Endothelial cell of umbilical vein (primary cell): ENCODE measurements at regions not wholly inside any gene's neighbourhood (a gene's known extent, or its start where the extent isn't known, plus 50 kb on each side); places are given as distances from the start of the nearest gene placed in this dataset.

Experiments
- BruUV-seq: library from RNA; stranded (reverse); fragments of 400-500 nt; replicated peaks from 2 replicates; lab custom pipeline; 2021; lab: Mats Ljungman, UMichigan
- CTCF ChIA-PET: fragments of 300-600, 350-600 bp; sonication (Branson Sonifier 250); formaldehyde crosslinking; loops from one replicate; lab custom pipeline; 2021; ENCODE audit warnings: antibody characterized with exemption, inconsistent platforms; lab: Charles Lee
- POLR2A ChIA-PET: fragments of 300-600, 350-600 bp; sonication (Branson Sonifier 250); formaldehyde crosslinking; loops from one replicate; lab custom pipeline; 2021; ENCODE audit warnings: antibody characterized with exemption, inconsistent platforms; lab: Charles Lee
- DNase-seq: peaks from one replicate; pipeline ENCODE4 v3.0.0-alpha.2; 2011; ENCODE audit warnings: low read depth, low spot score
- FAIRE-seq: peaks from 2 replicates; lab custom pipeline; 2011; peaks lifted over from hg19 to GRCh38; lab: Jason Lieb, UNC
- H2AFZ ChIP-seq: 2 replicates; pipeline ENCODE4 v1.6.0; 2012; ENCODE audit warnings: low read depth, low read length, control low read depth, inconsistent platforms
- H3K27ac ChIP-seq: 2 replicates; pipeline ENCODE4 v1.5.1; 2011; ENCODE audit warnings: low read depth, mild to moderate bottlenecking, control low read depth, low read length, moderate library complexity; ENCODE audit not compliant: insufficient read depth
- H3K27me3 ChIP-seq, 2 experiments: 2 replicates each; pipeline versions ENCODE4 v1.6.0 to v1.6.1; 2011; ENCODE audit warnings: low read length in 2 of 2, mixed read lengths in 1 of 2; ENCODE audit not compliant: control insufficient read depth in 2 of 2, insufficient read depth in 2 of 2
- H3K36me3 ChIP-seq, 2 experiments: 2 replicates in 1 of 2; 3 replicates in 1 of 2; pipeline ENCODE4 v1.5.1; 2011; ENCODE audit warnings: low read length in 2 of 2, mild to moderate bottlenecking in 1 of 2, moderate library complexity in 1 of 2; ENCODE audit not compliant: control insufficient read depth in 2 of 2, insufficient read depth in 2 of 2; ENCODE audit errors: extremely low read depth in 1 of 2
- H3K4me1 ChIP-seq: 3 replicates; pipeline ENCODE4 v1.5.1; 2011; ENCODE audit warnings: mild to moderate bottlenecking, low read length; ENCODE audit not compliant: control insufficient read depth, insufficient read depth; ENCODE audit errors: extremely low read depth
- H3K4me2 ChIP-seq: 2 replicates; pipeline ENCODE4 v1.6.1; 2011; ENCODE audit warnings: low read length, control low read depth, mixed read lengths; ENCODE audit not compliant: insufficient read depth
- H3K4me3 ChIP-seq, 3 experiments: fragments of 200-600 bp in 1 of 3; sonication (generic), shearing (Covaris generic) in 1 of 3; replicated peaks in 1 of 3; 2 replicates each; pipeline ENCODE4 v1.5.1; 2011 to 2016; ENCODE audit warnings: control low read depth in 3 of 3, low read length in 3 of 3, mild to moderate bottlenecking in 2 of 3, inconsistent platforms in 1 of 3, low read depth in 1 of 3, moderate library complexity in 1 of 3; ENCODE audit not compliant: insufficient read depth in 1 of 3
- H3K79me2 ChIP-seq: 2 replicates; pipeline ENCODE4 v1.6.0; 2012; ENCODE audit warnings: low read length, inconsistent platforms; ENCODE audit not compliant: control insufficient read depth, insufficient read depth
- H3K9ac ChIP-seq: replicated peaks from 2 replicates; pipeline ENCODE3; 2011; ENCODE audit warnings: low read length, control low read depth; ENCODE audit not compliant: insufficient read depth; ENCODE audit errors: extremely low read depth
- H3K9me1 ChIP-seq: replicated peaks from 3 replicates; pipeline ENCODE4 v1.6.0; 2011; ENCODE audit warnings: mild to moderate bottlenecking, low read length; ENCODE audit not compliant: control insufficient read depth, insufficient read depth; ENCODE audit errors: extremely low read depth
- H3K9me3 ChIP-seq: replicated peaks from 2 replicates; pipeline ENCODE4 v1.5.1; 2012; ENCODE audit warnings: low read length, inconsistent platforms; ENCODE audit not compliant: control insufficient read depth, insufficient read depth
- H4K20me1 ChIP-seq: replicated peaks from 2 replicates; pipeline ENCODE3; 2011; ENCODE audit warnings: mild to moderate bottlenecking, low read length; ENCODE audit not compliant: control insufficient read depth, insufficient read depth; ENCODE audit errors: extremely low read depth
- EZH2 ChIP-seq: IDR thresholded peaks from 2 replicates; pipeline ENCODE4 v1.6.1; 2012; ENCODE audit warnings: borderline replicate concordance, low read depth, mild to moderate bottlenecking, moderate library complexity, low read length, inconsistent platforms; ENCODE audit not compliant: severe bottlenecking
- FOS ChIP-seq: IDR thresholded peaks from 2 replicates; pipeline ENCODE4 v1.6.1; 2011; ENCODE audit warnings: mild to moderate bottlenecking, low read length, moderate library complexity, borderline replicate concordance; ENCODE audit not compliant: insufficient read depth
- GATA2 ChIP-seq: IDR thresholded peaks from 2 replicates; pipeline ENCODE4 v1.7.0; 2011; ENCODE audit warnings: low read depth, mild to moderate bottlenecking, moderate library complexity, mixed read lengths, low read length; ENCODE audit not compliant: insufficient read length, insufficient read depth
- JUN ChIP-seq: IDR thresholded peaks from 2 replicates; pipeline ENCODE4 v1.6.1; 2011; ENCODE audit warnings: borderline replicate concordance, low read depth; ENCODE audit not compliant: insufficient read length, insufficient read depth
- MYC ChIP-seq: IDR thresholded peaks from one replicate; pipeline ENCODE4 v1.6.1; 2011; ENCODE audit warnings: mild to moderate bottlenecking, low read depth, low read length
- POLR2A ChIP-seq: IDR thresholded peaks from 2 replicates; pipeline ENCODE4 v1.6.1; 2012; ENCODE audit warnings: low read depth, mild to moderate bottlenecking, control low read depth, low read length
- POLR2AphosphoS5 ChIP-seq: IDR thresholded peaks from 2 replicates; pipeline ENCODE4 v1.6.1; 2012; ENCODE audit warnings: low read depth, mild to moderate bottlenecking, control low read depth, low read length, moderate library complexity; ENCODE audit not compliant: insufficient read depth
- dilution Hi-C: fragments of 300-500 bp; cut with MboI; formaldehyde crosslinking; loops from one replicate; pipeline ENCODE4 v1.15.0; 2019; ENCODE audit warnings: low sequenced_read_pairs; ENCODE audit not compliant: extremely low pct_ligation_motif_present
- intact Hi-C: fragments of 100-400 bp; cut with micrococcal nuclease; formaldehyde crosslinking; loops from one replicate; pipeline ENCODE4 v1.10.0; 2022
- TF ChIP-seq, protein P1 (sequence below): IDR thresholded peaks from 2 replicates; pipeline ENCODE4 v1.6.1; 2011; ENCODE audit not compliant: insufficient read depth, insufficient read length
- TF ChIP-seq, protein P2 (sequence below), 2 donors: IDR thresholded peaks; 1 replicate in 1 of 2; 2 replicates in 1 of 2; pipeline ENCODE4 v1.5.1; 2011; ENCODE audit warnings: low read length in 2 of 2, mild to moderate bottlenecking in 2 of 2, moderate library complexity in 2 of 2, control low read depth in 1 of 2, inconsistent platforms in 1 of 2, low read depth in 1 of 2; ENCODE audit not compliant: insufficient read depth in 1 of 2; ENCODE audit errors: extremely low read depth in 1 of 2

DNA sequence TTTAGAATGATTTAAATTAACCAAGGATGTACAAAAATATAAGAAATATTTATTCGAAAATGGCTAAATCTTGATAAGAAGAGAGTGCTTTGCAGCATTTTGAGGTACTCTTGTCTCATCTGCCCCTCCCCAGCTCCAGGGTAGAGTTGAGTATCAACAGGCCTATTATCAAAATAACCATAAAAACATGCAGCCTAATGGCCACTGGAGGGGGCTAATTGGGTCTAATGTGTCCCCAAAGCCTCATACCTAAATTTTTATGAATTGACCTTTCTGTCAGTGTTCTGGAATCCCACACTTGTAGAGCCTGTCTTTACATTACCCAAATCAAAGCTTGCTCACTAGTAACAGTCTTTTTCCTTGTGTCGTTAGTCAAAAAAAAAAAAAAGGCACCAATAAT is 544.9 kb upstream of the CPXCR1 start:
- dilution Hi-C loops = no loop called here

More for the DNA sequence above, 544.9 kb upstream of the CPXCR1 start:
- Histone ChIP-seq H3K9me3 (no peaks in the 10 kb centered on the region), H3K4me1 (no peaks in the 10 kb centered on the region), H3K79me2 (no peaks in the 10 kb centered on the region), H3K4me2 (no peak overlapping the region), H3K9me1 (no peaks in the 10 kb centered on the region), H3K27ac (no peak overlapping the region), H3K9ac (no peak overlapping the region), H3K36me3 (no peaks in the 10 kb centered on the region), H3K4me3 (no peak overlapping the region), H4K20me1 (no peaks in the 10 kb centered on the region), H2AFZ (no peak overlapping the region), H3K27me3 (no peaks in the 10 kb centered on the region)
- CTCF ChIA-PET = no interaction called here
- no TSS peak for BruUV-seq
- TF ChIP-seq POLR2AphosphoS5 = no peak
- TF ChIP-seq, protein P1, sequence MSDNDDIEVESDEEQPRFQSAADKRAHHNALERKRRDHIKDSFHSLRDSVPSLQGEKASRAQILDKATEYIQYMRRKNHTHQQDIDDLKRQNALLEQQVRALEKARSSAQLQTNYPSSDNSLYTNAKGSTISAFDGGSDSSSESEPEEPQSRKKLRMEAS = no peak
- TF ChIP-seq FOS = no peak
- no peak for TF ChIP-seq GATA2
- no peak for TF ChIP-seq JUN
- TF ChIP-seq MYC = no peak
- TF ChIP-seq POLR2A = no peak
- TF ChIP-seq EZH2 = no peak
- TF ChIP-seq, protein P2, sequence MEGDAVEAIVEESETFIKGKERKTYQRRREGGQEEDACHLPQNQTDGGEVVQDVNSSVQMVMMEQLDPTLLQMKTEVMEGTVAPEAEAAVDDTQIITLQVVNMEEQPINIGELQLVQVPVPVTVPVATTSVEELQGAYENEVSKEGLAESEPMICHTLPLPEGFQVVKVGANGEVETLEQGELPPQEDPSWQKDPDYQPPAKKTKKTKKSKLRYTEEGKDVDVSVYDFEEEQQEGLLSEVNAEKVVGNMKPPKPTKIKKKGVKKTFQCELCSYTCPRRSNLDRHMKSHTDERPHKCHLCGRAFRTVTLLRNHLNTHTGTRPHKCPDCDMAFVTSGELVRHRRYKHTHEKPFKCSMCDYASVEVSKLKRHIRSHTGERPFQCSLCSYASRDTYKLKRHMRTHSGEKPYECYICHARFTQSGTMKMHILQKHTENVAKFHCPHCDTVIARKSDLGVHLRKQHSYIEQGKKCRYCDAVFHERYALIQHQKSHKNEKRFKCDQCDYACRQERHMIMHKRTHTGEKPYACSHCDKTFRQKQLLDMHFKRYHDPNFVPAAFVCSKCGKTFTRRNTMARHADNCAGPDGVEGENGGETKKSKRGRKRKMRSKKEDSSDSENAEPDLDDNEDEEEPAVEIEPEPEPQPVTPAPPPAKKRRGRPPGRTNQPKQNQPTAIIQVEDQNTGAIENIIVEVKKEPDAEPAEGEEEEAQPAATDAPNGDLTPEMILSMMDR (IDR thresholded peaks at IDR 0.05; ENCODE audit: extremely low read depth in 1 of 2, insufficient read depth in 1 of 2, low read depth in 1 of 2, low read length in 2 of 2) = no peak
- FAIRE-seq = no peak
- POLR2A ChIA-PET = no interaction called here
- intact Hi-C loops = no loop called here
- DNase-seq = no peak
